Type B pancreatic cell (in vitro differentiated cells): ENCODE measurements at regions not wholly inside any gene's neighbourhood (a gene's known extent, or its start where the extent isn't known, plus 50 kb on each side); places are given as distances from the start of the nearest gene placed in this dataset.

Source experiments
- DNase-seq: peaks from one replicate; pipeline ENCODE4 v3.0.0; 2021; ENCODE audit warnings: mixed read lengths; ENCODE audit not compliant: unreplicated experiment; ENCODE audit errors: extremely low spot score
- H3K27ac Mint-ChIP-seq: 2 replicates; pipeline ENCODE4 v1.8.0; 2021; ENCODE audit warnings: mild to moderate bottlenecking, mixed read lengths
- H3K27me3 Mint-ChIP-seq: 2 replicates; pipeline ENCODE4 v1.8.0; 2021; ENCODE audit warnings: mixed read lengths
- H3K36me3 Mint-ChIP-seq: 2 replicates; pipeline ENCODE4 v1.8.0; 2021; ENCODE audit warnings: mixed read lengths
- H3K4me1 Mint-ChIP-seq: one replicate; pipeline ENCODE4 v1.8.0; 2021; ENCODE audit warnings: mixed read lengths; ENCODE audit not compliant: unreplicated experiment
- H3K4me3 Mint-ChIP-seq: 2 replicates; pipeline ENCODE4 v1.8.0; 2021; ENCODE audit warnings: mild to moderate bottlenecking, mixed read lengths
- H3K9me3 Mint-ChIP-seq: 2 replicates; pipeline ENCODE4 v1.8.0; 2021; ENCODE audit warnings: mixed read lengths
- CTCF ChIP-seq: fragments of 200-600 bp; sonication (generic); conservative IDR thresholded peaks from 2 replicates; pipeline ENCODE4 v1.5.0; 2021; ENCODE audit warnings: antibody characterized with exemption, mild to moderate bottlenecking

- TF ChIP-seq CTCF, result no peak
- Mint-ChIP-seq H3K36me3 (peaks cover 5% of the 10 kb centered on the region), H3K9me3 (peaks cover 9% of the 10 kb centered on the region), H3K27ac (no peak overlapping the region), H3K4me3 (no peak overlapping the region), H3K4me1 (no peaks in the 10 kb centered on the region), H3K27me3 (peaks cover 7% of the 10 kb centered on the region)
- no peak for DNase-seq
Measured at GRCh38 chr2:122183890-122184289, 428.4 kb downstream of the TSN start.

GRCh38 chr2:122186761-122187222 lies 431.3 kb downstream of the TSN start:
- H3K9me3 Mint-ChIP-seq, result no peaks in the 10 kb centered on the region
- no peak overlapping the region for H3K4me3 Mint-ChIP-seq
- no peak overlapping the region for H3K27ac Mint-ChIP-seq
- no peak for DNase-seq
- H3K27me3 Mint-ChIP-seq, result peaks cover 4% of the 10 kb centered on the region
- no peaks in the 10 kb centered on the region for H3K4me1 Mint-ChIP-seq
- H3K36me3 Mint-ChIP-seq, result no peaks in the 10 kb centered on the region
- TF ChIP-seq CTCF, result no peak

- peak; percentile 74 for TF ChIP-seq CTCF
- Mint-ChIP-seq H3K9me3 (no peaks in the 10 kb centered on the region), H3K27me3 (peaks cover 4% of the 10 kb centered on the region), H3K4me1 (no peaks in the 10 kb centered on the region), H3K36me3 (no peaks in the 10 kb centered on the region), H3K27ac (no peak overlapping the region), H3K4me3 (no peak overlapping the region)
- no peak for DNase-seq
Measured at GRCh38 chr2:122191331-122191730, 435.9 kb downstream of the TSN start.

GRCh38 chr2:122193622-122194021 lies 438.2 kb downstream of the TSN start:
- H3K36me3 Mint-ChIP-seq, result no peaks in the 10 kb centered on the region
- H3K4me3 Mint-ChIP-seq, result no peak overlapping the region
- H3K27me3 Mint-ChIP-seq, result peaks cover 10% of the 10 kb centered on the region
- H3K9me3 Mint-ChIP-seq, result no peaks in the 10 kb centered on the region
- no peak for TF ChIP-seq CTCF
- no peaks in the 10 kb centered on the region for H3K4me1 Mint-ChIP-seq
- H3K27ac Mint-ChIP-seq, result no peak overlapping the region
- DNase-seq, result no peak

- no peak for TF ChIP-seq CTCF
- H3K9me3 Mint-ChIP-seq, result no peaks in the 10 kb centered on the region
- no peaks in the 10 kb centered on the region for H3K4me1 Mint-ChIP-seq
- peaks cover 16% of the 10 kb centered on the region for H3K27me3 Mint-ChIP-seq
- H3K27ac Mint-ChIP-seq, result no peak overlapping the region
- DNase-seq, result no peak
- no peak overlapping the region for H3K4me3 Mint-ChIP-seq
- H3K36me3 Mint-ChIP-seq, result no peaks in the 10 kb centered on the region
Measured at GRCh38 chr2:122194546-122194945, 439.1 kb downstream of the TSN start.

- Mint-ChIP-seq H3K9me3 (no peaks in the 10 kb centered on the region), H3K27ac (no peak overlapping the region), H3K36me3 (no peaks in the 10 kb centered on the region), H3K4me3 (no peak overlapping the region), H3K4me1 (peaks cover 22% of the 10 kb centered on the region), H3K27me3 (peaks cover 21% of the 10 kb centered on the region)
- peak; percentile 28 for TF ChIP-seq CTCF
- no peak for DNase-seq
Measured at GRCh38 chr2:122203523-122203922, 448.1 kb downstream of the TSN start.
